ENCODE measurements at regions not wholly inside any gene's neighbourhood (a gene's known extent, or its start where the extent isn't known, plus 50 kb on each side); places are given as distances from the start of the nearest gene placed in this dataset.
"Not testable (repeated sequence)": the region's sequence is repeated elsewhere in the genome, so short reads cannot be mapped to it uniquely, and the experiment has no call there.

DNA sequence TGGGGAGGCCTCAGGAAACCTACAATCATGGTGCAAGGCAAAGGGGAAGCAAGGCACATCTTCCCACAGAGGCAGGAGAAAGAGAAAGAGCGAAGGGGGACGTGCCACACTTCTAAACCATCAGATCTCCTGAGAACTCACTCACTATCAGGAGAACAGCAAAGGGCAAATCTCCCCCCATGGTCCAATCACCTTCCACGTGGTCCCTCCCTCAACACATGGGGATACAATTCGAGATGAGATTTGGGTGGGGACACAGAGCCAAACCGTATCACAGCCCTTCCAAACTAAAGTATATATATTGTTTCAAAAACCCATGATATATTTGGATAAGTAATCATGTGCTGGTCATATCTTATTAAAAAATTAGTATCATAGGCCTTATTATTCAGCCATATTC lies 437.6 kb downstream of the KCNJ18 start:
- FAIRE-seq; DNase-seq (ENCODE audit: insufficient read length, low spot score): not testable (repeated sequence)

DNA sequence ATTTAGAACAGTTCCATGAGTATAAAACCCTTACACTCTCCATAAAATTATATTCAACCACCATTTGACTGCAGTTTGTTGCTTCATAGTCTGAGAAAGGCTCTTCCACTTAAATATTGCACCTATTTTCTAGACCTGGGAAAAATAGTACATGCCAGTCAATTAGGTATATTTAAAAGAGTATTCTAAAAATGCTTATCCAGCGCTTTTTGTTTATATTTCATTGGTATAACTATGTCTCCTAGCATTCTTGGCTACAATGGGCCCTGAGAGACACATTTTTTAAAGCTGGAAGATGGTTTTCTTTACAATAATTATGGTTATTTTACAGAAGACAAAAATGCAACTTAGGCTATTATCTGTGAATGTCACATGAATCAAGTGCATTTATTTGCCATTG lies 439.4 kb downstream of the KCNJ18 start:
- no peak for DNase-seq (ENCODE audit: insufficient read length, low spot score)
- FAIRE-seq, result no peak

DNA sequence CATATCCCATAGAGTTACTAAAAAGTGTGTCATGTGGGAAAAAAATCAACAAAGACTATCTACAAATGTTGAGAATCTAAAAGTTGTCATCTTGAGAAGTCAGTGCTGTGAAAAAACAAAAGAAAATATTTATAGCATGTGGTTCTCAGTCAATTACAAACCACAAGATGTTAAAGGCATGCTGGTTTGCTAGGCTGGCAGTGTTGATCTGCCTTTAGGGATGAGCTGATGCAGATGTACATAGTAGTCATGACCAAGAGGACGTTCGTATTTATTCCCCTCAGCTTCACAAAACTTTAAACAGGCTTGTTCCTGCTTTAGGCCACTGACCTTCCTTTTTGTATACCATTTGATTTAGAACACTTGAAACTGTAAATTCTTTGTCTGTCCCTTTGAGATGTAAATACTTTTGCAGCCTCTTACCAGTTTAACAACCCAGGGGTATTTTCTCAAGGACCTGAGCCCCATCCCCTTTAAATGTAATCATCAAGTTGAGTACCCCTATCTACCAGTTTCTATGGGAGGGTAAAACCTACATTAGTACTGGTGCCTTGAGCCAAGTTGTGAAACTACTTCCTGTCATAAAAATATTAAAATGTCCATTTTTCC lies 446.6 kb downstream of the KCNJ18 start:
- DNase-seq (ENCODE audit: insufficient read length, low spot score) (no peak), FAIRE-seq (no peak)

DNA sequence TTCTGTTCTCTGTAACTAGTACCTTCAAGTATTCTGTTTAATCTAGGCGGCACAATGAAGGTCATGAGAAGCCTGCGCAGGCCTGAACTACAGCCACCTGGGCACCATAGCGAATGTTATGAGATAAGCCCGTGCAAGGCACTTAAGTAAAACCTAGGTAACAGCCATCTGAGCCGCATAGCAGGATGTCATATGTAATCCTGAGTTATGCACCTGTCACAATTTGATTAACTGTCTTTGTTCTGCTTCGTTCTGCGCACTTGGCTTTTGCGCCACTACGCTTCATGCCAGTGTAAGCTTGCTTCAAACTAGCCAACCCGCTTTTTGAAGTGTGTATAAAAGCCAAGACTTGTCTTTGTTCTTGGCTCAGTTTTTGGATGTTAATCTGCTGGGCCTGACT lies 449.8 kb downstream of the KCNJ18 start:
- DNase-seq (ENCODE audit: insufficient read length, low spot score) (no peak), FAIRE-seq (no peak)

DNA sequence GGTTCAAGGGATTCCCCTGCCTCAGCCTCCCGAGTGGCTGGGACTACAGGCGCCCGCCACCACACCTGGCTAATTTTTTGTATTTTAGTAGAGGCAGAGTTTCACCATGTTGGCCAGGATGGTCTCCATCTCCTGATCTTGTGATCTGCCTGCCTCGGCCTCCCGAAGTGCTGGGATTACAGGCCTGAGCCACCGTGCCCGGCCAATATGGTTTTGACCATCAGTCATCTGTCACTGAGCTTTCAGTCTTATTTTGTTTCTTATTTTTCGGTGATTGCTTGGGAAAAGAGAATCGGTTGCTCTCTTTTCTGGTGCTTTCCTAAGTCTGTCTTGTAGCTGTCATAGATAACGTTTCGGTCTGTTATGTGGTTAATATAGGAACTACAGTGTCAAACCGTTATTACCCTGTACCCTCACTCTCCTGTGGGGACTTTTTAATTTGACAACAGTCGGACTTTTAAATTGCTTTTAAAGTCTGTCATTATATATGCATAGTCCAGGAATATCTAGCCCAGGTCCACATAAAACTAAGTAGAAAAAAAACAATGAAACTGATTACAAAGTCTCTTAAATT lies 453.4 kb downstream of the KCNJ18 start:
- DNase-seq (ENCODE audit: insufficient read length, low spot score) (no peak), FAIRE-seq (no peak)

DNA sequence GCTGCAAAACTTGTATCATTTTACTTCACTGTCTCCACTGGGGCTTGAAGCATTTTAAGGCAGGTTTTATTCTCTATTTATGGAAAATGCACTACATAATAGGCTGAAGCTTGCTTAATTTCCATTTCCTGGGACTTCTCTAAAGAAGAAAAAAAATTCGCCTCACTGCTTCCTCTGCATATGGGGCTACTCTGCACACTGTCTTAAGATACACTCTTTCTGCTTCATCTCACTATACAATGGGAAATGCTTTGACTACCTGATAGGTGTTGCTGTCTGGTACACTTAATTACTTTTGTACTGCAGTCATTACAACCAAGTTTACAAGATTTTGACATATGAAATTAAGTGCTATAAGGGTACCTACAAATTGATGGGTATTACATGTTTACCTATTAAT lies 466.0 kb downstream of the KCNJ18 start:
- FAIRE-seq (no peak), DNase-seq (ENCODE audit: insufficient read length, low spot score) (no peak)

- DNase-seq (ENCODE audit: insufficient read length, low spot score) (no peak), FAIRE-seq (no peak)
Measured at GRCh38 chr17:22161376-22161775, 469.1 kb downstream of the KCNJ18 start.

DNA sequence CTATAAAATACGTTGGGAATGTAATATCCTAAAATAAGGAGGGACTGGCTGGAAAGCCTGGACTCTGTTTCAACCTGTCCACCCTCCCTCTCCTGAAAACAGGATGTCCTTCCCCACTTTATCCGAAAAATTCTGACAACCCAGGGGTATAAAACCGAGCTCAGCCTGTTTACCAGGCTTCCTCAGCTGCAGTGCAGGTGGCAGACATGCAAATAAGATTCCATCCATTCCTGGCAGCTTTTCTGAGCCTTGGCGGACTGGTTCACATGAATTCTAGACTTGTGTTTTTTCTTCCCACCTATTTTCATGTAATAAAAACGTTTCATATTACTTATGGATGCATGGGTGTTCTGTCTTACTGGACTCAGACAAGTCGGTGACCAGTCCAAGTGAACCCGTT lies 479.3 kb downstream of the KCNJ18 start:
- DNase-seq (ENCODE audit: insufficient read length, low spot score) (no peak), FAIRE-seq (no peak)

DNA sequence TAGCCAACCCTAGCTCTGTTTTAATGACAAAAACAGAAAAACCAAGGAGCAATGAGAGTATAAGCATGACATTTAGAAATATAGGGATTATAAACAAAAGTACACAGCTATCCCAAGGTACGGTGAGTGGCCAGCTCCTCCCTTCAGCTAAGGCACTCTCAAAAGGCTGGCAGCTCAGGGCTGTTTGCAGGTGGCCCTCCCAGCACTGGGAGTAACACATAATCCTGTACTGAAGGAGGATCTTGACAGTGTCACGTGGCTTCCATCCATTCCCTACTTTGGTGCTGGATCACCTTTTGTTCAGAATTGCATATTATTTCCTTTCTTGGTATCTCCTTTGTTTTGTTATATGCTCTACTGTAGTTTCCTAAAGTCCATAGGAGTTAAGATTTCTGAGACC lies 500.8 kb downstream of the KCNJ18 start:
- no peak for DNase-seq (ENCODE audit: insufficient read length, low spot score)
- FAIRE-seq, result no peak

DNA sequence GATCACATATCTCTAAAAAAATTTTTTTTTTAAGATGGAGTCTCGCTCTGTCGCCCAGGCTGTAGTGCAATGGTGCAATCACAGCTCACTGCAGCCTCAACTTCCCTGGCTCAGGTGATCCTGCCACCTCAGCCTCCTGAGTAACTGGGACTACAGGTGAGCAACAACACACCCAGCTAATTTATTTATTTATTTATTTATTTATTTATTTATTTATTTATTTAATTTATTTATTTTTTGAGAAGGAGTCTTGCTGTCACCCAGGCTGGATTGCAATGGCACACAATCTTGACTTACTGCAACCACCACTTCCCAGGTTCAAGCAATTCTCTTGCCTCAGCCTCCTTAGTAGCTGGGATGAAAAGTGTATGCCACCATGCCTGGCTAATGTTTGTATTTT lies 507.9 kb downstream of the KCNJ18 start:
- not testable (repeated sequence) for DNase-seq (ENCODE audit: insufficient read length, low spot score); FAIRE-seq

- FAIRE-seq (no peak), DNase-seq (ENCODE audit: insufficient read length, low spot score) (no peak)
Measured at GRCh38 chr17:22202702-22203101, 510.4 kb downstream of the KCNJ18 start.

DNA sequence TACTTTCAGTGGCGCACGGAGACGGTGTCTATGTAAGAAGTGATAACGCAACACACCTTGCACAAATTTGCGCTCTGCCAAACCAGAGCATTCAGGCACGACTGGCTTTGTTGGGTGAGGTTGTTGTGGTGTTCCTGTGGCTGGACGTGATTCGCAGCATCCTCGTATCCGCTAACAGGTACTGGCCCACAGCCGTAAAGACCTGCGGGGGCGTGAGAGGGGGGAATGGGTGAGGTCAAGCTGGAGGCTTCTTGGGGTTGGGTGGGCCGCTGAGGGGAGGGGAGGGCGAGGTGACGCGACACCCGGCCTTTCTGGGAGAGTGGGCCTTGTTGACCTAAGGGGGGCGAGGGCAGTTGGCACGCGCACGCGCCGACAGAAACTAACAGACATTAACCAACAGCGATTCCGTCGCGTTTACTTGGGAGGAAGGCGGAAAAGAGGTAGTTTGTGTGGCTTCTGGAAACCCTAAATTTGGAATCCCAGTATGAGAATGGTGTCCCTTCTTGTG lies 510.9 kb downstream of the KCNJ18 start:
- DNase-seq (ENCODE audit: insufficient read length, low spot score) (no peak), FAIRE-seq (no peak)

GRCh38 chr17:22204076-22204475 lies 511.8 kb downstream of the KCNJ18 start:
- not testable (repeated sequence) for DNase-seq (ENCODE audit: insufficient read length, low spot score); FAIRE-seq

DNA sequence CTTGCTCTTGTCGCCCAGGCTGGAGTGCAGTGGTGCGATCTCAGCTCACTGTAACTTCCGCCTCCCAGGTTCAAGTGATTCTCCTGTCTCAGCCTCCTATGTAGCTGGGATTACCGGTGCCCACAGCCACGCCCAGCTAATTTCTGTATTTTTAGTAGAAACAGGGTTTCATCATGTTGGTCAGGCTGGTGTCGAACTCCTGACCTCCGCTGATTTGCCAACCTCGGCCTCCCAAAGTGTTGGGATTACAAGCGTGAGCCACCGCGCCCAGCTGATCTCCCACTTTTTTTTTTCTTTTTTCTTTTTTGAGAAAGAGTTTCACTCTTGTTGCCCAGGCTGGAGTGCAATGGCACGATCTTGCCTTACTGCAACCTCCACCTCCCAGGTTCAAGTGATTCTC lies 517.9 kb downstream of the KCNJ18 start:
- DNase-seq (ENCODE audit: insufficient read length, low spot score); FAIRE-seq: not testable (repeated sequence)

DNA sequence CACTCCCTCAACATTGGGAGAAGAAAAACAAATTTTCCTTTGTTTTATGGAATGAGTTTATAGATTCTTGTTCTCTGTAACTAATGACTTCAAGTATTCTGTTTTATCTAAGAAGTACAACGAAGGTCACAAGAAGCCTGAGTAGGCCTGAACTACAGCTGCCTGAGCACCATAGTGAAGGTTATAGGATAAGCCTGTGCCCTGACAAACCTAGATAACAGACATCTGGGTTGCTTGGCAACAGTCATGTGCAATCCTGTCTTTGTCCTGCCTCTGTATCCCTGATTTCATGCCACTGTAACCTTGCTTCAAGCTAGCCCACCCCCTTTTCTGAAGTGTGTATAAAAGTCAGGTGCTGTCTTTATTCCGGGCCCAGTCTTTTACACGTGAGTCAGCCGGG lies 520.8 kb downstream of the KCNJ18 start:
- DNase-seq (ENCODE audit: insufficient read length, low spot score); FAIRE-seq: not testable (repeated sequence)

GRCh38 chr17:22217135-22217534 lies 524.8 kb downstream of the KCNJ18 start:
- DNase-seq (ENCODE audit: insufficient read length, low spot score), result no peak
- FAIRE-seq, result no peak

- FAIRE-seq (no peak), DNase-seq (ENCODE audit: insufficient read length, low spot score) (no peak)
Measured at GRCh38 chr17:22221344-22221743, 529.0 kb downstream of the KCNJ18 start.

- DNase-seq (ENCODE audit: insufficient read length, low spot score); FAIRE-seq: not testable (repeated sequence)
Measured at GRCh38 chr17:22226477-22226876, 534.2 kb downstream of the KCNJ18 start.

GRCh38 chr17:22226932-22227331 lies 534.6 kb downstream of the KCNJ18 start:
- FAIRE-seq; DNase-seq (ENCODE audit: insufficient read length, low spot score): not testable (repeated sequence)

- not testable (repeated sequence) for FAIRE-seq; DNase-seq (ENCODE audit: insufficient read length, low spot score)
Measured at GRCh38 chr17:22227699-22228553, 535.6 kb downstream of the KCNJ18 start.

DNA sequence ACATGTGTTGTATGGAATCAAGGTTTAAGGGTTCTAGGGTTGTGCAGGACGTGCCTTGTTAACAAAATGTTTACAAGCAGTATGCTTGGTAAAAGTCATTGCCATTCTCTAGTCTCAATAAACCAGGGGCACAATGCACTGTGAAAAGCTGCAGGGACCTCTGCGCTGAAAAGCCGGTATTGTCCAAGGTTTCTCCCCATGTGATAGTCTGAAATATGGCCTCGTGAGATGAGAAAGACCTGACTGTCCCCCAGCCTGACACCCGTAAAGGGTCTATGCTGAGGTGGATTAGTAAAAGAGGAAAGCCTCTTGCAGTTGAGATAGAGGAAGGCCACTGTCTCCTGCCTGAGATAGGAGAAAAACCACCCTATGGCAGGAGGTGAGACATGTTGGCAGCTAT lies 537.5 kb downstream of the KCNJ18 start:
- not testable (repeated sequence) for FAIRE-seq; DNase-seq (ENCODE audit: insufficient read length, low spot score)
